ENCODE measurements at regions not wholly inside any gene's neighbourhood (a gene's known extent, or its start where the extent isn't known, plus 50 kb on each side); places are given as distances from the start of the nearest gene placed in this dataset.

DNA sequence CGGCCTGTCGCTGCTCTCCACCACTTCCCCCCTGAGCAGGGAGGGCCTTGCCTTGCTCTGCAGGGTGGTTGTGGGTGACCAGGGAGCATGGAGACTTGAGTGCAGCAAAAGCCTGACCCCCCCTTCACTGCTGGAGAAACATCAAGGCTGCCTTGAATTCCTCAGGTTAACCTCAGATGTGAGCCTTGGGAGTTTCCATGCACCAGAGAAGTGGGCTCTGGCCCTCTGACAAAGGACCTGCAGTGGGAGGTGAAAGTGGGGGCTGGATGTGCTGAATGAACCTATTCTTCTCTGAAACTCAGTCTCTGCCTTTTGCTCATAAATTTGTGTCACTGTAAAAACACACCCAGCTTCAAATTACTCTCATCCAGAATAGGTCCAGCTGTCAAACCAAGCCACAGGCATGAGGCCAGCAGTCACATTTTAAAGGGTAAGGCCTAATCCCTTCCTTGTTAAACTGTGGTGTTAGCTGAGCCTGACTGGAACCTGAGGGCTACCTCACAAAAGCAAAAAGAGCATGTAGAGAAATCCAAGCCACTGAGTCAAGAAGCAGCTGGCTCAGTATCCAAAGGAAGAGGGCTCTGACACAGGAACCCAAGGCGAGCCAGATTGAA, 356.8 kb downstream of the CCSER2 start:
- TF ChIP-seq ZNF138 (CRISPR knock-in tag; conservative IDR thresholded peaks at IDR 0.05) (no peak), ZNF423 (CRISPR knock-in tag; IDR thresholded peaks at IDR 0.05) (no peak), TCF7 (CRISPR knock-in tag; IDR thresholded peaks at IDR 0.05; ENCODE audit: low read depth) (no peak), ZNF232 (CRISPR knock-in tag; IDR thresholded peaks at IDR 0.05) (no peak), CREB1 (CRISPR knock-in tag; IDR thresholded peaks at IDR 0.05) (no peak), JUN (CRISPR knock-in tag; IDR thresholded peaks at IDR 0.05) (no peak)
- TF ChIP-seq, protein P1, sequence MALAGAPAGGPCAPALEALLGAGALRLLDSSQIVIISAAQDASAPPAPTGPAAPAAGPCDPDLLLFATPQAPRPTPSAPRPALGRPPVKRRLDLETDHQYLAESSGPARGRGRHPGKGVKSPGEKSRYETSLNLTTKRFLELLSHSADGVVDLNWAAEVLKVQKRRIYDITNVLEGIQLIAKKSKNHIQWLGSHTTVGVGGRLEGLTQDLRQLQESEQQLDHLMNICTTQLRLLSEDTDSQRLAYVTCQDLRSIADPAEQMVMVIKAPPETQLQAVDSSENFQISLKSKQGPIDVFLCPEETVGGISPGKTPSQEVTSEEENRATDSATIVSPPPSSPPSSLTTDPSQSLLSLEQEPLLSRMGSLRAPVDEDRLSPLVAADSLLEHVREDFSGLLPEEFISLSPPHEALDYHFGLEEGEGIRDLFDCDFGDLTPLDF (CRISPR knock-in tag; IDR thresholded peaks at IDR 0.05) = no peak
- TF ChIP-seq, protein P2, sequence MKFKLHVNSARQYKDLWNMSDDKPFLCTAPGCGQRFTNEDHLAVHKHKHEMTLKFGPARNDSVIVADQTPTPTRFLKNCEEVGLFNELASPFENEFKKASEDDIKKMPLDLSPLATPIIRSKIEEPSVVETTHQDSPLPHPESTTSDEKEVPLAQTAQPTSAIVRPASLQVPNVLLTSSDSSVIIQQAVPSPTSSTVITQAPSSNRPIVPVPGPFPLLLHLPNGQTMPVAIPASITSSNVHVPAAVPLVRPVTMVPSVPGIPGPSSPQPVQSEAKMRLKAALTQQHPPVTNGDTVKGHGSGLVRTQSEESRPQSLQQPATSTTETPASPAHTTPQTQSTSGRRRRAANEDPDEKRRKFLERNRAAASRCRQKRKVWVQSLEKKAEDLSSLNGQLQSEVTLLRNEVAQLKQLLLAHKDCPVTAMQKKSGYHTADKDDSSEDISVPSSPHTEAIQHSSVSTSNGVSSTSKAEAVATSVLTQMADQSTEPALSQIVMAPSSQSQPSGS (CRISPR knock-in tag; IDR thresholded peaks at IDR 0.05; ENCODE audit: borderline replicate concordance, low read depth) = no peak
- TF ChIP-seq, protein P3, sequence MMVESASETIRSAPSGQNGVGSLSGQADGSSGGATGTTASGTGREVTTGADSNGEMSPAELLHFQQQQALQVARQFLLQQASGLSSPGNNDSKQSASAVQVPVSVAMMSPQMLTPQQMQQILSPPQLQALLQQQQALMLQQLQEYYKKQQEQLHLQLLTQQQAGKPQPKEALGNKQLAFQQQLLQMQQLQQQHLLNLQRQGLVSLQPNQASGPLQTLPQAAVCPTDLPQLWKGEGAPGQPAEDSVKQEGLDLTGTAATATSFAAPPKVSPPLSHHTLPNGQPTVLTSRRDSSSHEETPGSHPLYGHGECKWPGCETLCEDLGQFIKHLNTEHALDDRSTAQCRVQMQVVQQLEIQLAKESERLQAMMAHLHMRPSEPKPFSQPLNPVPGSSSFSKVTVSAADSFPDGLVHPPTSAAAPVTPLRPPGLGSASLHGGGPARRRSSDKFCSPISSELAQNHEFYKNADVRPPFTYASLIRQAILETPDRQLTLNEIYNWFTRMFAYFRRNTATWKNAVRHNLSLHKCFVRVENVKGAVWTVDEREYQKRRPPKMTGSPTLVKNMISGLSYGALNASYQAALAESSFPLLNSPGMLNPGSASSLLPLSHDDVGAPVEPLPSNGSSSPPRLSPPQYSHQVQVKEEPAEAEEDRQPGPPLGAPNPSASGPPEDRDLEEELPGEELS (CRISPR knock-in tag; IDR thresholded peaks at IDR 0.05) = no peak
- TF ChIP-seq, protein P4, sequence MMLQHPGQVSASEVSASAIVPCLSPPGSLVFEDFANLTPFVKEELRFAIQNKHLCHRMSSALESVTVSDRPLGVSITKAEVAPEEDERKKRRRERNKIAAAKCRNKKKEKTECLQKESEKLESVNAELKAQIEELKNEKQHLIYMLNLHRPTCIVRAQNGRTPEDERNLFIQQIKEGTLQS (CRISPR knock-in tag; conservative IDR thresholded peaks at IDR 0.05) = no peak
- TF ChIP-seq, protein P5, sequence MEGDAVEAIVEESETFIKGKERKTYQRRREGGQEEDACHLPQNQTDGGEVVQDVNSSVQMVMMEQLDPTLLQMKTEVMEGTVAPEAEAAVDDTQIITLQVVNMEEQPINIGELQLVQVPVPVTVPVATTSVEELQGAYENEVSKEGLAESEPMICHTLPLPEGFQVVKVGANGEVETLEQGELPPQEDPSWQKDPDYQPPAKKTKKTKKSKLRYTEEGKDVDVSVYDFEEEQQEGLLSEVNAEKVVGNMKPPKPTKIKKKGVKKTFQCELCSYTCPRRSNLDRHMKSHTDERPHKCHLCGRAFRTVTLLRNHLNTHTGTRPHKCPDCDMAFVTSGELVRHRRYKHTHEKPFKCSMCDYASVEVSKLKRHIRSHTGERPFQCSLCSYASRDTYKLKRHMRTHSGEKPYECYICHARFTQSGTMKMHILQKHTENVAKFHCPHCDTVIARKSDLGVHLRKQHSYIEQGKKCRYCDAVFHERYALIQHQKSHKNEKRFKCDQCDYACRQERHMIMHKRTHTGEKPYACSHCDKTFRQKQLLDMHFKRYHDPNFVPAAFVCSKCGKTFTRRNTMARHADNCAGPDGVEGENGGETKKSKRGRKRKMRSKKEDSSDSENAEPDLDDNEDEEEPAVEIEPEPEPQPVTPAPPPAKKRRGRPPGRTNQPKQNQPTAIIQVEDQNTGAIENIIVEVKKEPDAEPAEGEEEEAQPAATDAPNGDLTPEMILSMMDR (IDR thresholded peaks at IDR 0.05) = no peak
- TF ChIP-seq, protein P6, sequence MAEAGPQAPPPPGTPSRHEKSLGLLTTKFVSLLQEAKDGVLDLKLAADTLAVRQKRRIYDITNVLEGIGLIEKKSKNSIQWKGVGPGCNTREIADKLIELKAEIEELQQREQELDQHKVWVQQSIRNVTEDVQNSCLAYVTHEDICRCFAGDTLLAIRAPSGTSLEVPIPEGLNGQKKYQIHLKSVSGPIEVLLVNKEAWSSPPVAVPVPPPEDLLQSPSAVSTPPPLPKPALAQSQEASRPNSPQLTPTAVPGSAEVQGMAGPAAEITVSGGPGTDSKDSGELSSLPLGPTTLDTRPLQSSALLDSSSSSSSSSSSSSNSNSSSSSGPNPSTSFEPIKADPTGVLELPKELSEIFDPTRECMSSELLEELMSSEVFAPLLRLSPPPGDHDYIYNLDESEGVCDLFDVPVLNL (CRISPR knock-in tag; IDR thresholded peaks at IDR 0.05; ENCODE audit: borderline replicate concordance, low read depth) = no peak
- TF ChIP-seq, protein P7, sequence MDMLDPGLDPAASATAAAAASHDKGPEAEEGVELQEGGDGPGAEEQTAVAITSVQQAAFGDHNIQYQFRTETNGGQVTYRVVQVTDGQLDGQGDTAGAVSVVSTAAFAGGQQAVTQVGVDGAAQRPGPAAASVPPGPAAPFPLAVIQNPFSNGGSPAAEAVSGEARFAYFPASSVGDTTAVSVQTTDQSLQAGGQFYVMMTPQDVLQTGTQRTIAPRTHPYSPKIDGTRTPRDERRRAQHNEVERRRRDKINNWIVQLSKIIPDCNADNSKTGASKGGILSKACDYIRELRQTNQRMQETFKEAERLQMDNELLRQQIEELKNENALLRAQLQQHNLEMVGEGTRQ (CRISPR knock-in tag; IDR thresholded peaks at IDR 0.05) = no peak

Data from WTC11 (cell line).